22Rv1 (cell line): ENCODE measurements at regions not wholly inside any gene's neighbourhood (a gene's known extent, or its start where the extent isn't known, plus 50 kb on each side); places are given as distances from the start of the nearest gene placed in this dataset.

Experiments
- H3K27ac ChIP-seq: fragments of 450-650 bp; 2 replicates; pipeline ENCODE4 v1.5.1; 2017
- ZFX ChIP-seq: fragments of 450-650 bp; IDR thresholded peaks from 2 replicates; pipeline ENCODE4 v1.6.1; 2017; ENCODE audit warnings: antibody characterized with exemption, borderline replicate concordance
- TF ChIP-seq, protein P1 (sequence below): fragments of 450-650 bp; IDR thresholded peaks from 2 replicates; pipeline ENCODE4 v1.5.1; 2017; ENCODE audit warnings: mild to moderate bottlenecking

DNA sequence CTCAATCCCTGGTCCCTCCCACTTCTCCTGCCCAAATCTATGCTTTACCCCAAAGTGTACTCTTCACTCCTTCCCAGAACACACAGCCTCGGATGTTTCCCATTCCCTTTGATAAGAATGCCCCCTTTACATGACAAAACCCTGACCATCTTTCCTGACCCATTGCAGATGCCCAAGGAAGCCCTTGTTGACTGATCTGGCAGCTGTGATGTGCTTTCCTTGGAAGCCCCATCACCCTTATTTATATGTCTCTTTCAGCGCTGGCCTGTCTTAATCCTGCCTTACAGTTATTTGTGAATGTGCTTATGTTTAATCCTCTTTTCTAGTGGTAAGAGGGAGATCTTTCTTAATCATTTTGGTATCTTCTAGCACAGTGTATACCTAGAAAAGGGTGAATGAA lies 523.1 kb downstream of the CD83 start:
- TF ChIP-seq, protein P1, sequence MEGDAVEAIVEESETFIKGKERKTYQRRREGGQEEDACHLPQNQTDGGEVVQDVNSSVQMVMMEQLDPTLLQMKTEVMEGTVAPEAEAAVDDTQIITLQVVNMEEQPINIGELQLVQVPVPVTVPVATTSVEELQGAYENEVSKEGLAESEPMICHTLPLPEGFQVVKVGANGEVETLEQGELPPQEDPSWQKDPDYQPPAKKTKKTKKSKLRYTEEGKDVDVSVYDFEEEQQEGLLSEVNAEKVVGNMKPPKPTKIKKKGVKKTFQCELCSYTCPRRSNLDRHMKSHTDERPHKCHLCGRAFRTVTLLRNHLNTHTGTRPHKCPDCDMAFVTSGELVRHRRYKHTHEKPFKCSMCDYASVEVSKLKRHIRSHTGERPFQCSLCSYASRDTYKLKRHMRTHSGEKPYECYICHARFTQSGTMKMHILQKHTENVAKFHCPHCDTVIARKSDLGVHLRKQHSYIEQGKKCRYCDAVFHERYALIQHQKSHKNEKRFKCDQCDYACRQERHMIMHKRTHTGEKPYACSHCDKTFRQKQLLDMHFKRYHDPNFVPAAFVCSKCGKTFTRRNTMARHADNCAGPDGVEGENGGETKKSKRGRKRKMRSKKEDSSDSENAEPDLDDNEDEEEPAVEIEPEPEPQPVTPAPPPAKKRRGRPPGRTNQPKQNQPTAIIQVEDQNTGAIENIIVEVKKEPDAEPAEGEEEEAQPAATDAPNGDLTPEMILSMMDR = no peak
- no peak for TF ChIP-seq ZFX
- H3K27ac ChIP-seq = no peak overlapping the region

DNA sequence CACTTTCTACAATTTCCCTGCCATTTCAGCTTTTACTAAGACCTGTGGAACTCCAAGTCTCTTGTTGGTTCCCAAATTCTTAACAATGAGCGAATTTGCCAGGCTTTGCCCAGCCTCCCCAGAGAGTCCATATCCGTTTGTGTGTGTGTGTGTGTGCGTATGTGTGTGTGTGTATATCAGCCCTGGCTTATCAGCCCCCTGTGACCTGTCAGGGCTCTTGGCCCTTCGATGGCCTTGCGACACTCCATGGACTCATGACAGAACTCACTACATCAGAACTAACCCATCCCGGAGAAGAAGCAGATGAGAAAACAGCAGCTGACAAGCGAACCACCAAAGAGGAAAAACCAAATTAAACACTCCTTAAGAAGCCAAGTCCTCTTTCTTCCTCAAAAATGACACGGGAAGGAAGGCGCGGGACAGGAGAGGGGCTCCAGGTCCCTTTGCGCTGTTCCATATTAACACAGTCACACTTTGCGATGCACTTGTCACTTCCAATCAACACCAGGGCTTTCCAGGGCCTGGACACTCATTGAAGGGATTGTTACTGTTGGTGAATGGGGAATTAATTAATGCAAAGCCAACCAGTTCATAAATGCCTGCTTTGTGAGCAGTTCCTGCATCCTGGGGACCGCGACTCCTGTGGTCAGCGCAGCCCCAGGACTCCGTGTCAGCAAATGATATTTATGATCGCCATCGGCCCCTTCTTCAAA lies 524.0 kb downstream of the CD83 start:
- TF ChIP-seq ZFX = no peak
- TF ChIP-seq, protein P1 = no peak

DNA sequence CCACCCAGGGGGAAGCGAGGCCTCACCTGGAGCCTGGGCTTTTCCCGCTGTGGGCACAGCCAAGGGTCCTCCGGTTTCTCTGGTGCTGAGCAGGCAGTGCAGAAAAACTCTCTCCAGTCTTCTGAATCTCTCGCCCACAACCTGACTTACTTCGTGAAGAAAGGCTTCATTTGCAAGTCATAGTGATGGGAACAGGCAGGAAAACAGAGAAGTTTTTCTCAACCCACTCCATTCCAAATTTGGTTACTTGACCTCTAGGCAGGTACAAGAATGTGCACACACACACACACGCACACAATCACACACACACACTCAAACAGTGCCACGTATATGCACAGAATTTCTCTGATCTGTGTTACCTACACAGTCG lies 524.5 kb downstream of the CD83 start:
- TF ChIP-seq ZFX = no peak
- TF ChIP-seq, protein P1 = no peak
- H3K27ac ChIP-seq = no peak overlapping the region

More for the DNA sequence above, 524.0 kb downstream of the CD83 start:
- no peak overlapping the region for H3K27ac ChIP-seq

DNA sequence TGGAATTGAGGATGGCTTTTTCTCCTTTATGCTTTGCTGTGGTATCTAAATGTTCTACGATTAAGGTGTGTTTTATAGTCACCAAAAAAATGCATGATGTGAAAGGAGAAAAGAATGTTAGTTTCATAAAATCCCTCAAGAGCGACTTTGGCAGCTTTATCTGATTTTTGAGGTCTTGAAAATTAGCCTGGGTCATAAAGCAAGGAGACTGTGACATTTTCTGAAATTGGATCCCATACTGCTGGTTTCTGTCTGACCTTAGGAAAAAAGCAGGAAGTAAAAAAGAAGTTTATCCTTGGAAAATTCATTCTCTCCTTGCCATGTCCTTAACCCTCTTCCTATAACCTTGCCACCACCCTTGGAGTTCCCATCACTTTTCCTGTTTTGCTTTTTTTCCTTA lies 525.3 kb downstream of the CD83 start:
- TF ChIP-seq ZFX = no peak
- TF ChIP-seq, protein P1 = no peak

DNA sequence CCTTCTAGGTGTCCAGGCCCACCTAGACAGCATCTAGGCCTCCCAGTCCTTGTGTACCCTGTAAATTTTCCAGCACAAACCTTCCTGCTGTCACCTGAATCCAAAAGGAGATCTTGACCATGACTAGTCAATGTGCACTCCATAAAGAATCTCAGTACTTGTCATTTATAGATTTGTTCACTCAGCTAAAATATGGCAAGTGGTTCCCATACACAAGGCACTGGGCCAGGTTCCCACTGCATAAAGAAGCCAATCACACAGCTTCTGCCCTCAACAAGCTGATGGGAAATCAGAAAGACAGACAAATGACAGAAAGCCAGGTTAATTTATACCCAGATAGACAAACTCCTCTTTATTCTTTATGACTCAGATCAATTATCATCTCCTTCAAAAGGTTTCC lies 526.8 kb downstream of the CD83 start:
- TF ChIP-seq, protein P1 = no peak
- no peak for TF ChIP-seq ZFX
- H3K27ac ChIP-seq = no peak overlapping the region

More for the DNA sequence above, 525.3 kb downstream of the CD83 start:
- H3K27ac ChIP-seq = no peak overlapping the region

DNA sequence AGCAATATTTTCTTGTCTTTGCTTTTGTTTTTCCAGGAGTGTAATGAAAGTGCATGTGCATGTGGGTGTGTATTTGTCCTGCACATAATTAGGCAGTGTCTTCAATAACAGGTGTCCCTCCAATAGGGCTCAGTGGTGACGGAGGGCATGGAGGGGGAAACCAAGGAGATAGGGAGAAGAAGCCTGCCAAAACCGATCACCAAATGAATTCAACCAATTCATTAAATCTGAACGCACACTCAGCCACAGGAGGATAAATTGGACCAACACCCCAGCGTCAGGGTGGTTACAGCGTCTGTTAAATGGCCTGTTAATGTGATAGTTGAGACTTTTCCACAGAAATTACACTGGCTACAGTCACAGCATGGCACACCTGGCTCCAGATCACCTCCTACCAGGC lies 527.6 kb downstream of the CD83 start:
- H3K27ac ChIP-seq = no peak overlapping the region
- TF ChIP-seq, protein P1 = no peak
- no peak for TF ChIP-seq ZFX

DNA sequence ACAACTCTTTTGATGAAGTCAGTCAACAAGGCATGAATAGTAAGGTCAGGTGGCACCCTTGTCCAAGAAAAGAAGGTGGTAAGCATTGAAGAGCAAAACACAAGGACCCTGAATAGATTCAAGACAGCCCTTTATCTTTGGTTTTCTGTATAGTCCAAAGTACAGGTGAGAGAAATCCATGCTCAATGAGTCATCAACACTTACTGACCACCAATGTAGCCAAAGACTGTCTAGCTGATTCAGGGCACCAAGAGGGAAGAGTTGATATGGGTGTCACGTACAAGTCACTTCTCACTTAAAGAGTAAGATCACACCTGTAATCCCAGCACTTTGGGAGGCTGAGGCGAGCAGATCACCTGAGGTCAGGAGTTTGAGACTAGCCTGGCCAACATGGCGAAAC lies 528.3 kb downstream of the CD83 start:
- no peak overlapping the region for H3K27ac ChIP-seq
- no peak for TF ChIP-seq ZFX
- TF ChIP-seq, protein P1 = no peak
